ENCODE measurements at regions not wholly inside any gene's neighbourhood (a gene's known extent, or its start where the extent isn't known, plus 50 kb on each side); places are given as distances from the start of the nearest gene placed in this dataset.

DNA sequence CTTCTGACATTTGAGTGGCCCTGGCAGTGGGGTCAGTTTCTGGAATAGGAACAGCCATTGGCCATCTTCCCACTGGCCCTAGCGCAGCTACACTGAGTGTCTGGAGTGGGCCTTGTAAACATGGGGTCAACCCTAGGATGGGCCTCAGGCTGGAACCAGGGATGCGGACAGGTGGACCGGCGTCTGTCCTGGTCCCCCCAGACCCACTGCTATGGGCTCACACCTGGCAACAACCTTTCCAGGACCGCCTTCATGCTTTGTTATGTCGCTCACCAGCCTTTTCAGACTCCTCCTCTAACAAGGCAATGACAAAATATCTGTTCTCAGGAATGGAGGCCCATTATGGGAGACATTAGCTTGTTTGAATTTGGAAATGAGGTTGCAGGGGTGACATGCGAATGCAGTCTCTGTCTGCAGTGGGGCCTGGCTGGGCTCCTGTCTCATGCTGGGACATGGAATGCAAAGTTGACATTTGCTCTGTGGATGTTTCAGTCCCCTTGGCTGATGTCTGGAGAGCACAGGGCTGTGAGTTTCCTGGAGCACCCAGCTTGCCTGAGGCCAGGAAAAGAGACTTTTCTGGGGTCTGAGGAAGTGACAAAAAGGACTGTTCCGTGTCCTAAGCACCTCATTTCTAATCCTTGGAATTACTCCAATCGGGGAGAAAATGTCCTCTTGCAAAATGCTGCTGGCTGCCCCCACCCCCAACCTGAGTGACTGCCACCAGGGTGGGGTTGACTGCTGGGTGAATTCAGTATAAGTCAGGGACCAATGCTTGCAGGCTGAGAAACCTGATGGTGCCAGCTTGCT, 98.7 kb upstream of the PMEPA1 start:
- TF ChIP-seq NR2C2 (IDR thresholded peaks at IDR 0.05; ENCODE audit: borderline replicate concordance, control insufficient read depth, insufficient read length, low read depth) = no peak
- TF ChIP-seq, protein P1, sequence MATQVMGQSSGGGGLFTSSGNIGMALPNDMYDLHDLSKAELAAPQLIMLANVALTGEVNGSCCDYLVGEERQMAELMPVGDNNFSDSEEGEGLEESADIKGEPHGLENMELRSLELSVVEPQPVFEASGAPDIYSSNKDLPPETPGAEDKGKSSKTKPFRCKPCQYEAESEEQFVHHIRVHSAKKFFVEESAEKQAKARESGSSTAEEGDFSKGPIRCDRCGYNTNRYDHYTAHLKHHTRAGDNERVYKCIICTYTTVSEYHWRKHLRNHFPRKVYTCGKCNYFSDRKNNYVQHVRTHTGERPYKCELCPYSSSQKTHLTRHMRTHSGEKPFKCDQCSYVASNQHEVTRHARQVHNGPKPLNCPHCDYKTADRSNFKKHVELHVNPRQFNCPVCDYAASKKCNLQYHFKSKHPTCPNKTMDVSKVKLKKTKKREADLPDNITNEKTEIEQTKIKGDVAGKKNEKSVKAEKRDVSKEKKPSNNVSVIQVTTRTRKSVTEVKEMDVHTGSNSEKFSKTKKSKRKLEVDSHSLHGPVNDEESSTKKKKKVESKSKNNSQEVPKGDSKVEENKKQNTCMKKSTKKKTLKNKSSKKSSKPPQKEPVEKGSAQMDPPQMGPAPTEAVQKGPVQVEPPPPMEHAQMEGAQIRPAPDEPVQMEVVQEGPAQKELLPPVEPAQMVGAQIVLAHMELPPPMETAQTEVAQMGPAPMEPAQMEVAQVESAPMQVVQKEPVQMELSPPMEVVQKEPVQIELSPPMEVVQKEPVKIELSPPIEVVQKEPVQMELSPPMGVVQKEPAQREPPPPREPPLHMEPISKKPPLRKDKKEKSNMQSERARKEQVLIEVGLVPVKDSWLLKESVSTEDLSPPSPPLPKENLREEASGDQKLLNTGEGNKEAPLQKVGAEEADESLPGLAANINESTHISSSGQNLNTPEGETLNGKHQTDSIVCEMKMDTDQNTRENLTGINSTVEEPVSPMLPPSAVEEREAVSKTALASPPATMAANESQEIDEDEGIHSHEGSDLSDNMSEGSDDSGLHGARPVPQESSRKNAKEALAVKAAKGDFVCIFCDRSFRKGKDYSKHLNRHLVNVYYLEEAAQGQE (IDR thresholded peaks at IDR 0.05; ENCODE audit: low read depth, low read length) = no peak
- TF ChIP-seq, protein P2, sequence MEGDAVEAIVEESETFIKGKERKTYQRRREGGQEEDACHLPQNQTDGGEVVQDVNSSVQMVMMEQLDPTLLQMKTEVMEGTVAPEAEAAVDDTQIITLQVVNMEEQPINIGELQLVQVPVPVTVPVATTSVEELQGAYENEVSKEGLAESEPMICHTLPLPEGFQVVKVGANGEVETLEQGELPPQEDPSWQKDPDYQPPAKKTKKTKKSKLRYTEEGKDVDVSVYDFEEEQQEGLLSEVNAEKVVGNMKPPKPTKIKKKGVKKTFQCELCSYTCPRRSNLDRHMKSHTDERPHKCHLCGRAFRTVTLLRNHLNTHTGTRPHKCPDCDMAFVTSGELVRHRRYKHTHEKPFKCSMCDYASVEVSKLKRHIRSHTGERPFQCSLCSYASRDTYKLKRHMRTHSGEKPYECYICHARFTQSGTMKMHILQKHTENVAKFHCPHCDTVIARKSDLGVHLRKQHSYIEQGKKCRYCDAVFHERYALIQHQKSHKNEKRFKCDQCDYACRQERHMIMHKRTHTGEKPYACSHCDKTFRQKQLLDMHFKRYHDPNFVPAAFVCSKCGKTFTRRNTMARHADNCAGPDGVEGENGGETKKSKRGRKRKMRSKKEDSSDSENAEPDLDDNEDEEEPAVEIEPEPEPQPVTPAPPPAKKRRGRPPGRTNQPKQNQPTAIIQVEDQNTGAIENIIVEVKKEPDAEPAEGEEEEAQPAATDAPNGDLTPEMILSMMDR (IDR thresholded peaks at IDR 0.05 in 2 of 3, conservative IDR thresholded peaks at IDR 0.05 in 1 of 3; ENCODE audit: control insufficient read depth in 2 of 3, extremely low read depth in 1 of 3, insufficient read depth in 1 of 3, low read depth in 3 of 3, low read length in 3 of 3) = no peak
- TF ChIP-seq FOS (IDR thresholded peaks at IDR 0.05; ENCODE audit: borderline replicate concordance, extremely low read depth, insufficient read length) = no peak
- TF ChIP-seq, protein P3, sequence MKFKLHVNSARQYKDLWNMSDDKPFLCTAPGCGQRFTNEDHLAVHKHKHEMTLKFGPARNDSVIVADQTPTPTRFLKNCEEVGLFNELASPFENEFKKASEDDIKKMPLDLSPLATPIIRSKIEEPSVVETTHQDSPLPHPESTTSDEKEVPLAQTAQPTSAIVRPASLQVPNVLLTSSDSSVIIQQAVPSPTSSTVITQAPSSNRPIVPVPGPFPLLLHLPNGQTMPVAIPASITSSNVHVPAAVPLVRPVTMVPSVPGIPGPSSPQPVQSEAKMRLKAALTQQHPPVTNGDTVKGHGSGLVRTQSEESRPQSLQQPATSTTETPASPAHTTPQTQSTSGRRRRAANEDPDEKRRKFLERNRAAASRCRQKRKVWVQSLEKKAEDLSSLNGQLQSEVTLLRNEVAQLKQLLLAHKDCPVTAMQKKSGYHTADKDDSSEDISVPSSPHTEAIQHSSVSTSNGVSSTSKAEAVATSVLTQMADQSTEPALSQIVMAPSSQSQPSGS (IDR thresholded peaks at IDR 0.05; ENCODE audit: low read length) = no peak
- TF ChIP-seq POLR2A (IDR thresholded peaks at IDR 0.05; ENCODE audit: low read depth, low read length) = no peak
- TF ChIP-seq BRCA1 (IDR thresholded peaks at IDR 0.05; ENCODE audit: low read depth, low read length) = no peak
- no peak for TF ChIP-seq JUND (IDR thresholded peaks at IDR 0.05; ENCODE audit: low read depth, low read length)
- TF ChIP-seq, protein P4, sequence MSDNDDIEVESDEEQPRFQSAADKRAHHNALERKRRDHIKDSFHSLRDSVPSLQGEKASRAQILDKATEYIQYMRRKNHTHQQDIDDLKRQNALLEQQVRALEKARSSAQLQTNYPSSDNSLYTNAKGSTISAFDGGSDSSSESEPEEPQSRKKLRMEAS (IDR thresholded peaks at IDR 0.05; ENCODE audit: low read depth, low read length) = no peak

Measured in GM12878 (cell line).